Stimulated activated naive CD4-positive, alpha-beta T cell treated with Interleukin-2 at 50 U/mL for 16 hours (primary cell): ENCODE measurements at regions not wholly inside any gene's neighbourhood (a gene's known extent, or its start where the extent isn't known, plus 50 kb on each side); places are given as distances from the start of the nearest gene placed in this dataset.
"Not testable (repeated sequence)": the region's sequence is repeated elsewhere in the genome, so short reads cannot be mapped to it uniquely, and the experiment has no call there.

Experiments
- DNase-seq: peaks from one replicate; lab custom pipeline; 2025; lab: John Stamatoyannopoulos, UW

DNA sequence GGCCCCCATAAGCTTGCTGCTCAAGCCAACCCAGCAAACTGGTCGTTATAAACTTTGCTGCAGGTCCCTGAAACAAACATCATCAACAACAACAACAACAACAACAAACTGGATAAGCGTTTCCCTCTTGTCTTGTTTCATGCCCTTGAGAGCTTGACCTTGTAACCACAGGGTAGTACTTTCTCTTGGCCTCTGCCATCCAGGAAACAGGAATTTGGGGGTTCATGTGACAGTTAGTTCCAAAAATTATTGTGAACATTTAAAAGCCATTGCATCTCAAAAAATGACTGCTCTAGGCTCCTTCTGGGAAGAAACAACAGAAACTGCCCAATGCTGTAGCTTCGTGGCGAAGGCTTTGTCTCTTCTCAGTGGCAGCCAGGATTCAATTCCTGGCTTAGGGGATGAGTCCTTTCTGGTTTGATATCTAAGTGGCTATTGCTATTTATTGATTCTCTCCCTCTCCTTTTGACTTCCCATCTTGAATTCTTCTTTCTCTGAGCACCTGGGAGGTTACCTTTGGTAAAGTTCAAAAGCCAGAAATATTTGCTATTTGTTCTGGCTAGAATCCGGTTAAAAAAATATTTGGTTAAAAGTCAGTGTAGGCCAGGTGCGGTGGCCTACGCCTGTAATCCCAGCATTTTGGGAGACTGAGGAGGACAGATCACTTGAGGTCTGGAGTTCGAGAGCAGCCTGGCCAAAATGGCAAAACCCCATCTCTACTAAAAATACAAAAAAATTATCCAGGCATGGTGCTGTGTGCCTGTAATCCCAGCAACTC is 52.0 kb upstream of the CPM start:
- DNase-seq, result no peak

DNA sequence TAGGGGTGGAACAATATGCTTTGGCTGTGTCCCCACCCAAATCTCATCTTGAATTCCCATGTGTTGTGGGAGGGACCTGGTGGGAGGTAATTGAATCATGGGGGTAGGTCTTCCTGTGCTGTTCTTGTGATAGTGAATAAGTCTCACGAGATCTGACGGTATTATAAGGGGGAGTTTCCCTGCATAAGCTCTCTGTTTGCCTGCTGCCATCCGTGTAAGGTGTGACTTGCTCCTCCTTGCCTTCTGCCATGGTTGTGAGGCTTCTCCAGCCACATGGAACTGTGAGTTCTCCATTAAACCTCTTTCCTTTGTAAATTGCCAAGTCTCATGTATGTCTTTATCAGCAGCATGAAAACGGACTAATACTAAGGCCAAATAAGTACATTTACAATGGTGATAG is 64.6 kb upstream of the CPM start:
- DNase-seq, result not testable (repeated sequence)

DNA sequence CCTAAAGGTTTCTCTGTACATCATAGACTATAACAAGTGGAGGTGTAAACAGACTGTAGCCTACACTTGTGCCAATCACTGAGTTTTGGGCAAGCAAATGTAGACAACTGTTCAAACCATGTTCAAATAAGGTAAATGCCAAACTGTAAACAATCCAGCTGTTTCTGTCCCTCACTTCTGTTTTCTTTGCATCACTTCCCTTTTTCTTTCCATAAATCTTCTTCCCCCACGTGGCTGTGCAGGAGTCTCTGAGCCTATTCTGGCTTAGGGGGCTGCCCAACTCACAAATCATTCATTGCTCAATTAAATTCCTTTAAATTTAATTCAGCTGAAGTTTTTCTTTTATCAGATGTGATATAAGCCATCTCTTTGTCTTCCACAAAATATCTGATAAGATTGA is 65.1 kb upstream of the CPM start:
- DNase-seq, result no peak

DNA sequence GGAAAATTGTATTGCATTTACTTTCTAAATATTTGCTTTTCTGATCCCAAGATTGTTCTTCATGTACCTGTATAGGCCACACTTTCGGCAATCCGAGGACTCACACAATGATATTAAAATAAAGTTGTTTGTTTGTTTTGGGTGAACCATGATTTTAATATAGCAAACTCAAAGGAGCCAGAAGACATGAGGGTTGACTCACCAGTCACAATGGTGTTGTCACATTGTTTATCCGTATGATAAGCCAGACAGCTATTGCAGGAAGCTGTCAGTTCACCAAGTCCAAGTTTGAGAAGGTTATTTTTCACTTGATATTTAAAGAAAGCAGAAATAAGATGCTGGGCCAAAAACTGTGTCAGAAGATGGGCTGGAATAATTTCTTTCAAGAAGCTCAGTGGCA is 67.1 kb upstream of the CPM start:
- no peak for DNase-seq

DNA sequence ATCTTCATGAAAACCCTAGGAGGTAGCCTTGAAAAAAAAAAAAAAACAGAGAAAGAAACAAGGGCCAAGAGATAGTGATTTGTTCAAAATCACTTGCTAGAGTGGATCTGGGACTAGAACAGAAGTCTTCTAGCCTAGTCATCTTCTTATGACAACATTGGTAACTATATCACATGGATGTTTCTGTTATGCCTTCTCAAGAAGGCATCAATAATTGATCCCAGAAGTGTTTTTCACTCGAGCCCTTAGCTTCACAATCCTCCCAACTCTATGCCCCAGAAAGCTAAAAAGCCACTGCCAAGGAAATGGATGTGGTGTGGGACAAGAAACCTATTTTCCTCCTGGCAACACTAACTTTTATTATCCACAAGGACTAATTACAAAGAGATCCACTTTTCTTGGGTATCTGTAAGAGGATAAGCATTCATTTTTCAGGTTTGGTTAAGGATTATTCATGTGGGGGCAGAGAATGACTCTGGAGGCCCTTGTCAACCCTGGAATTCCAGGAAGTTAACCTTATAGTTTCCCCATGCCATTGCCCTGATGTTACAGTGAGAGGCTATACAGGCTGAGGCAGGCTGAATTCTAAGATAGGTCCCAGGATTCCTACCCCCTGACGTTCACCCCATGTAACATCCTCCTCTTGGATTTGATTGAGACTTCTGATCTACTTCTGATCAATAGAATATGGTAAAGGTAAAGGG is 67.7 kb upstream of the CPM start:
- no peak for DNase-seq

DNA sequence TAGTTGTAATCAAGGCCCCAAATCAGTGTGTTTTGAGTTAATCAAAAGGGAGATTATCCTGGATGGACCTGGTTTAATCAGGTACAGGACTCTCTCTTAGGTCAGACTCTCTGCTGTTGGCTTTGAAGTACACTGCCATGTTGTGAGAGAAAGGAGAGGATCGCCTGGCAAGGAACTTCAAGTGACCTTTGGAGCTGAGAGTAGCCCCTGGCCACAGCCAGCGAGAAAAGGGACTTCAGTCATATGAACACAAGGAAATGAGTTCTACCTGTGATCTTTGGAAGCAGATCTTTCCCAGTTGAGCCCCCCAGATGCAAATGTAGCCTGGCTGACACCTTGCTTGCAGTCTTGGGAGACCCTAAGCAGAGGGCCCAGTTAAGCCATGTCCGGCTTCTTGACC is 68.3 kb upstream of the CPM start:
- DNase-seq, result no peak

DNA sequence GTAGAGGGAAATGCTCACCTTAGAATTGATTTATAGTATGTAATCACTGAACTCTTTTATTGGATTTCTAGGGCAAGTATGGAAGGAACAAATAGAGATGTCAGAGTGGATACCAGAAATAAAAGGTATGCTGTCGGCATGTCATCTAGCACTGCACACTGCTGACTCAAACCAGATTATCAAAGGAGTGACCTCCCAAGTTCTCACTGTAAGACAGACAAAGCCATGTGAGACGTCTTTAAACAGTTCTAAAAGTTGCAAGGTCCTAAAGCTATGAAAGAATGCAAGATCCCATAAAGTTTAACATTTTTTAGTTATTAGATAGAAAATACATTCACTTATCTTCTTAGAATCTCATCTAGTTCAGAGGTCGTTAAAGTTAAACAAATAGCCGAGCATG is 70.0 kb upstream of the CPM start:
- no peak for DNase-seq

DNA sequence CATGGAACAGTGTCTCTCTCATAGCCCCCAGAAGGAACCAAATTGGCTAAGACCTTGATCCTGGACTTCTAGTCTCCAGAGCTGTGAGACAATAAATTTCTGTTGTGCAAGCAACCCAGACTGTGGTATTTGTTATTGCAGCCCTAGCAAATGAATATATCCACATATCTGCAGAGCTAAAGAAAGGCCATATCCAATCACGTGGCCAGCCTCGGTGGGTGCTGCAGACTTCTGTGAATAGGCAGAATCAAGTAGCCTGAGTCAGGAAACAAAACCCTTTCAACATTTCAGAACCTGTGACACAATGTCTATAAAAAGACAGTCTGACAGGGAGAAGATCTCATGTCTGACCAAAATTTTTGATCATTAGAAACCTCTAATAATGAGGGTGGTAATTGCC is 71.0 kb upstream of the CPM start:
- no peak for DNase-seq

DNA sequence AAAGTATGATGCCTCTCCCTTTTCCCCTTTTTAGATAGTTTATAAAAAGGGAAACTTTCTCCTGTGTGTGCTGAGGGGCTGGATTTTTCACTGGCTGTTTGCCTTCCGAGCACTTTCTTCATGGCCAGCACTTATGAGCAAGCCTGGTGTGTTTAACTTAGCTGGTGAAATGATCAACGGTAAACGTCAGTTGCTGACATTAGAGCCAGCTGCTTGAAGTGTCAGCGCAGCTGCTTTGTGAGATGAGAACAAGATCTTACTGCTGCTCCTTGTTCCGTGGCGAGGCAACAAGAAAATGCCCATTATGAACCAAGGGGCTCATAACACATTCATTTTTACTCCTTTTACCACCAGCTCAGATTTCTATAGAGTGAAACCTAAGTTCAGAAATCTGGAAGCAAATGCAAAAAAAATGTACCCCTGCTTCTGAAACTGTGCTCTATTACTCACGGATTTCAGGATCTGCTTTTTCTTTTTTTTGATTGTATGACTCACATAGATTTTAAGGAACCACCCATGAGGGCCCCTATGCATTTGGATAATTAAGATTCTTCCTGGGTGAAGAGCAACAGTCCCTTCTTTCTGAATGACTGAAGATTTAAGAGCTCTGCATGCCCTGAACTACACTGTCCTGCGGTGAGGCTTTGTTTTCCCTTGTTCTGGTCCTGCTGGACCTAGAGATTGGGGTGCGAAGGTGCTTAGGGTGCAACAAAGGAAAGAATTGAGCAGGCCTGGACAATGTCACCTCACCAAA is 74.3 kb upstream of the CPM start:
- no peak for DNase-seq

DNA sequence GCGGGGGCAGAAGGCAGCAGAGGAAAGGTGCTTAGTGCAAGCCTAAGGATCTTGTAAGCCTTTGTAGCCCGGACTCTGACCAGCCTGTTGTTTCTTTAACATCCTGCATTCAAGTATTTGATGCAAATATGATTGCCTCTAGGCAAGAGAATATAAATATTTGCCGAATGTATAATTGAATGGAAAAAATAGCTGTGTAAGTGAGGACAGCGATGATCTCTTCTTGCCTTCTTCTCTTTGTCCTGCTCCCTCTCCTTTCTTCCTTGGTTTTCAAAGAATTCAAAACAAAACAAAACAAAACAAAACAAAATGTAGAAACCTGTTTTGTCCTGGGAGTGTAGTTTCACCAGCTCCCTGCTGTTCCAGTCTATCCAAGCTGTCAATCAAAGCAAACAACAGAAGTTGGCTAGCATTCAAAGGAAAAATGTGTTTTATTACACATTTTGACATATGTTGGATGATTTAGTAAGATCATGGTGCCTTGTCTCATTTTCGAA is 74.9 kb upstream of the CPM start:
- no peak for DNase-seq

DNA sequence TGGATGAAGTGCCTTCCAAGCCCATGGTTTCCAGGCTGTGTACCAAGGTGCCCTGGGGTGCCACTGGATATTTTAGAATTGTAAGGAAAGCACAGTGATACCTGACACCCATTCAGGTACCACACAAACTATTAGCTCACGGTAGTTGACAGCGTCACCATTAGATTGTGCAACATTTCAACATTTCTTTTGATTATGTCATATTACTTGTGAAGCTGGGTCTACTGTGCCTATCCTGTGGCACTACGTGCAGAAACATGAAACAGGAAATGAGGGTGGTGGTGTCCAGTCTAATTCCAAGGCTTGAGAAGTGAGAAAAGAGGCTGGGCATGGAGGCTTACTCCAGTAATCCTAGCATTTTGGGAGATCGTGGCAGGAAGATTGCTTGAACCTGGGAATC is 75.5 kb upstream of the CPM start:
- DNase-seq, result no peak

DNA sequence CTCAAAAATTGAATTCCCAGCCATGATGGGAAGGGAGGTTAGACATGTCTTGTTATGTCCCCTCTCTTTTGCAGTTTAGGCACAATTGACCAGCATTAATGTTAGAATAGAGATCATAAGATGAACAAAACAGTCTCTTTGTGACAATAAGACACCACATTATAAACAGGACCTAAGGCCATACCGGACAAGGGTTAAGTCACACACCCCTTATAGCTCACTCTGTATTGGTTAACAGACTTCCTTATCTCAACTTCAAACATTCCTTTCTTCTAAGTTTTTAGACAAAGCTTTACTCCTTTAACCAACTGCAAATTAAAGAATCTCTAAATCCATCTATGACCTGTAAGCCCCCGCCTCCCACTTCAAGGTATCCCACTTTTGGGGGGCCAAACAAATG is 81.1 kb upstream of the CPM start:
- no peak for DNase-seq

DNA sequence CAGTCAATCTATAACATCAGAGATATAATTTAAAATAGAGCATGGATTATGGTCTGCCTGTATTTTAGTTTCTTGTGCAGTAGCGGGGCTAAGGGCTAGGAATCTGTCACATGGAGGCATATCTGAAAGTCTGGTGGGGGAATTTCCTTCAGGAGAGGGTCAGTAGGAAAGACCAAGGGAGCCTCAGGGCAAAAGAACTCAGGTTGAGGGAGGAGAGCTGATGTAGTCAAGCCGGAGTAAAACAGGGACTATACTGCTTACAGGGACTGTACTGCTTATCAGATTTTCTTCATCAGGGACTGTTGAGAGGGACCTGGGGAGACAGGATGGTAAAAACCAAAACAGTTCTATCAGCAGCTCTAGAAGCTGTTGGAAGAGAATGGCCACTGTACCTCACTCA is 82.0 kb upstream of the CPM start:
- DNase-seq, result no peak

DNA sequence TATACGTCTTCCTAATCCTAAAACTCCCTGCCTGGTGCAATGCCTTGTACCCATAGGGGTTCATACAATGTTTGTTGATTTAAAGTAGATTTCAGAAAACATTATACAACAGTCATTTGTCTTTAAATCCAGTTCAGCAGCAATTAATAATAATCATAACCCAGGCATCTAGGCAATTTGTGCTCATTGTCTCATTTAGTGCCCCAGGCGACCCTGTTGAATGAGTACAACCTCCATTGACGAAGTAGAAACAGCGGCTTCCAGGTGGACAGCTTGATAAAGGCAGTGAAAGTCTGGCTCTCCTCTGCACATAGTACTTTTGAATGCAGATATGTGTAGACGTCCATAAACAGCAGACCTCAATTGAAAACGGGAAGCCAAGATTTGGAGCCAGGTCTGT is 82.9 kb upstream of the CPM start:
- DNase-seq, result no peak

DNA sequence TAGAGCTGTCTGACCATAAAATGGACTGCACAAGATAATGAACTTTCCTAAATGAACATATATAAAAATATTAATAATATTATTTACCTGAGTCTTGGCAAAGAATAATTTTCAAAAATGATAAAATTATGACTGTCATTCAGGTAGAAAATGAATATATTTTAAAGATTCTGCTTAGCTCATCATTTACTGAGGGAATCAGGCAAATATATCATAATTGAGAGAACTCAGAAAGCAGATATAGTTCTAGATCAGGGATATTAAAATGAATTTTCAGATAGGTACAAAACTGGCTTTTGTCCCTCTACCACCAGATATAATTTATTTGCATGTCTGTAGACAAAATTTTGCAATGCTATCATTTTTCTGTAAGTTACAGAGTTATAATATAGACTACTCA is 86.1 kb upstream of the CPM start:
- no peak for DNase-seq

DNA sequence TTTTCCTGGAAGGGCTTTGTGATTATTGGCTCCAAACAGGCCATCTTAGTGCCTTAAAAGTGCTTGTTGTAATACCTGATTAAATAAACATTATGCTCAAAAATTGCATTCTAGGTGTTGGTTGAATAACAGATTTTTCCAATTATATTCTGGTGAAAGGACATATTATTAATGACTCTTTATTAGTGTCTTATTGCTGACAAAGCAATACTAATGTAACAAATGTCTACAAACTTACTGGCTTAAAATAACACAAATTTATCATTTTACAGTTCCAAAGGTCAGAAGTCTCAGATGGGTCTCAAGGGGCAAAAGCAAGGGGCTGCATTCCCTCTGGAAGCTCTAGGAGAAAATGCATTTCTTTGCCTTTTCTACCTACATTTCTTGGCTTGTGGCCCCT is 86.9 kb upstream of the CPM start:
- no peak for DNase-seq

DNA sequence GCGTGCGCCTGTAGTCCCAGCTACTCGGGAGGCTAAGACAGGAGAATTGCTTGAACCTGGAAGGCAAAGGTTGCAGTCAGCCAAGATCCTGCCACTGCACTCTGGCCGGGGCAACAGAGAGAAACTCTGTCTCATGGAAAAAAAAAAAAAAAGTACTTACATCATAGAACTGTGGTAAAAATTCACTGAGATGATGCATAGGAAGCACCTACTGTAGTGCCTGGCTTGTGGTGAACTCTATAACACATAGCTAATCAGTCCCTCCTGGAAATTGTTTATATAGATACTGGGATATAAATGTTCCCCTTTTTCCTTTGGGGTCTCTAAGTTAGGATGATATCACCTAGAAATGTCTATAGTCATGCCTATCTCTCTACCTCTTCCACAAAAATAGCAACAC is 89.7 kb upstream of the CPM start:
- DNase-seq, result no peak

DNA sequence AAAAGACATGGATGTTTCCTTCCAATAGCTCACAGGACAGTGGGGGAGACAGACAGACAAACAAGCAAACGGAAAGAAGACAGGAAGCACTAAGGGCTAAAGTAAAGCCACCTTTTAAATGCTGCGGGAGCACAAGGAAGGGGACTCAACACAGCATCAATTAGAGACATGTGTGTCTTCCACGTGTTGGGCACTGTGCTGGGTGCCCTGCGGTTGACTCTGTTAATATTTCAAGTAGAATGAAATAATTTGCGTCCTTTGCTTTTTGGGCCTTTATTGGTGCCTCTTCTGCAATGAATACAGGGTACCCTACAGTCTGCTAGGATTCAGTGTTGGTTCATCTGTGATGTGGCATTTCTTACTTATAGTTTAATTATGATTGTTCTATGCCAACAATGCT is 90.9 kb upstream of the CPM start:
- DNase-seq, result no peak

DNA sequence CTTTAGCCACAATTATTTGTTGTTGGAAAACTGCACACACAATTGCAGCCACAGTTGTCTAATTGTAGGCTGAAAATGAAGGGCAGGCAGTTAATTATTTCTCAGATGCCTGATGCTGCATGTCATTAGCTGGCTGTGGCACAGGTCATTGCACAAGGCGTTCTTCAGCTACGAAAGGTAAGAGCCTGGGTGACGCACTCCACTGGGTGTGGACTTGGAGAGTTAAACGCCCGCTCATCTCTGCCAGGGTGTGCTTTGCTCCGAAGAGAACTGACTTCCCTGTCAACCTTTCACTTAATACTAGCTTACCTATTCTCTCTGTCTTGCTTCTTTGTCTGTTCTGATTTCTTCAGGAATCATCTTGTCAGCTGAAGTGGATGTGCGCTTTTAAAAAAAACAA is 91.4 kb upstream of the CPM start:
- no peak for DNase-seq

DNA sequence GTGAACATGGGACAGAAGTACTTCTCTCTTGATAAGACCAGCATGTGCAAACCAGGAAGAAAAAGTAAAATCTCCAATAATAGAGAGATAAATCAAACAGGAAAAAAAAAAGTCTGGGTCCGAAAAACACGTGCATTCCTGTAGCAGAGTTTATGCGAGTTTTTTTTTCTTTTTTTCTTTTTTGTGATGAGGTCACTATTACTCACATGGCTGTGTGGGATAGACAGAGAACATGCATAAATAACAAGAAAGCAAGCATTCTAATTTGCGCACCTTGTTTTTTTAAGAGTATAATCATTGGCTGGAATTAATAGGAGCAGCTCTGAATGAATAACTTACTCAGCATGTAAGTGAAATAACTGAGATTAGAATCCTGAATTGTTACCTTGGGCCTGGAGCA is 91.9 kb upstream of the CPM start:
- DNase-seq, result no peak

DNA sequence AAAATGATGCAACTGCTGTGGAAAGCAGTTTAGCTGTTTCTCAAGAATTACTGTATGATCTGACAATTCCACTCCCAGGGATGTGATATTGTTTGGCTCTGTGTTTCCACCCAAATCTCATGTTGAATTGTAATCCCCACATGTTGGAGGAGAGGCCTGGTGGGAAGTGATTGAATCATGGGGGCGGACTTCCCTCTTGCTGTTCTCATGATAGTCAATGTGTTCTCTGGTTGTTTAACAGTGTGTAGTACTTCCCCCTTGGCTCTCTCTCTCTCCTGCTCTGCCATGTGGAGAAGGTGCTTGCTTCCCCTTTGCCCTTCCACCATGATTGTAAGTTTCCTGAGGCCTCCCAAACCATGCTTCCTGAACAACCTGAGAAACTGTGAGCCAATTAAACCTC is 93.4 kb upstream of the CPM start:
- no peak for DNase-seq

DNA sequence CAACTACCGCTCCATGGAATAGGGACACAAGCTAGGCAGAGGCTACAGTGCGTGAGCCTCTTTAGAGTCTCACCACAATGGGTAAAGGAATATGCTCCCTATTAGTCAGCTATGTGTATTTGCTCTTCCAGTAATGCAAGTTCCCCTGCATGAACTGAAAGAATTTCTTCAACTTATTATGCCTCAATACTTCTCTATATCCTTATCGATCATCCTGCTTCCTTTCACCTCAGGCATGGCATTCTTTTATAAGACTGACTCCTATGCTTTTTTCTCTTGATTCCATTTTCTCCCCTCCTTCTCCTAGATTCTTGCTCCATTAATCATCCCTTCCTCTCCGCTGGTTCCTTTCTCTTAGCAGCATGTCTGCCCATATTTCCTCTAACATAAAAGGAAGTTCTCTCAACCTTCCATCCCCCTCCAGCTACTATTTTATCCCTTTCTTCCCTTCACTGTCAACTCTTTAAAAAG is 94.5 kb upstream of the CPM start:
- no peak for DNase-seq
